ENCODE measurements at regions not wholly inside any gene's neighbourhood (a gene's known extent, or its start where the extent isn't known, plus 50 kb on each side); places are given as distances from the start of the nearest gene placed in this dataset.

DNA sequence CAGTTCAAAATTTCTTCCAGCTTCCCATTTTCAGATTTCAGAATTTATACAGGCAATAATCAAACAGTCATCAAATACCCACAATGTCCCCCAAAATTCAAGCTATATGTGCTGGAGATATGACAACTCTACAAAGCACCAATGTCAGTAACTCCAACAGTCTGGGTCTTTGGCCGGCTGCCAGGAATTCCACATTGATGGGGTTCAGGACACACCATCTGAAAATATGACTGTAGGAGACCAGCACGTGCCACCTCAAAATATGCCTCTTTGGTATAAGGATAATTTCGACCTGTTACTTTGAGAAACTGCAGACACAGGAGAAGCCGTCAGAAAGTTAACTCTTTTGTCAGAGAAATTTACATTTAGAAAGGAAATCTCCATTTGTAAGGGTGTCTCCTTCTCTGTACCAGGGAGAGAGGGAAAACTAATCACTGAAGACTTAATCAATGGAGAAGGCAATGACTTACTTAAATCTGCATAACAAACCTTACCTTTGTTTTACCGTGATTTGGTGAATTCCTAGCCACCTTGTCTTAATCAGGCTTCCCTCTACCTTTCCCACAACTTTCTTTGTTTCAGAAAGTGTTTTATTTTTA lies 594.3 kb upstream of the CDH5 start:
- peak; percentile 24 for DNase-seq (ENCODE audit: low read depth, low spot score)

GRCh38 chr16:65771707-65772106 lies 594.8 kb upstream of the CDH5 start:
- DNase-seq (ENCODE audit: low read depth, low spot score) = no peak

DNA sequence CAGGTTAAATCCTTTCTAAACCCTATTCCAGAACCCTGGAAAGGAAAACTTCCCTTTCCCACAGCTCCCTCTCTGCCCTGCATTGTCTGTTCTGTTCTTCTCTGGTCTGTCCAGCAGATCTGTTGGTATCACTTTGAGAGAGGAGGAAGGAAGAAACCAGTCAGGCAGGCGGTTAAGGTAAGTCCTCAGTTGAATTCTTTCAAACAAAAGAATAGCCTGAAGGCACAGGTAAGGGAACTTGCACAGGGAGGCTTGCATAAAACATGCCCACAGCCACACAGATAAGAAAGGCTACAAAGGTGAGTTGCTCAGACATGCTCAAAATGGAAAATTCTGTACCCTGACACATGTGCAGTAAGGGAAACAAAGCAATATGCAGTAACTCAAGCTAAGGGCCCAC lies 595.7 kb upstream of the CDH5 start:
- peak; percentile 49 for DNase-seq (ENCODE audit: low read depth, low spot score)

DNA sequence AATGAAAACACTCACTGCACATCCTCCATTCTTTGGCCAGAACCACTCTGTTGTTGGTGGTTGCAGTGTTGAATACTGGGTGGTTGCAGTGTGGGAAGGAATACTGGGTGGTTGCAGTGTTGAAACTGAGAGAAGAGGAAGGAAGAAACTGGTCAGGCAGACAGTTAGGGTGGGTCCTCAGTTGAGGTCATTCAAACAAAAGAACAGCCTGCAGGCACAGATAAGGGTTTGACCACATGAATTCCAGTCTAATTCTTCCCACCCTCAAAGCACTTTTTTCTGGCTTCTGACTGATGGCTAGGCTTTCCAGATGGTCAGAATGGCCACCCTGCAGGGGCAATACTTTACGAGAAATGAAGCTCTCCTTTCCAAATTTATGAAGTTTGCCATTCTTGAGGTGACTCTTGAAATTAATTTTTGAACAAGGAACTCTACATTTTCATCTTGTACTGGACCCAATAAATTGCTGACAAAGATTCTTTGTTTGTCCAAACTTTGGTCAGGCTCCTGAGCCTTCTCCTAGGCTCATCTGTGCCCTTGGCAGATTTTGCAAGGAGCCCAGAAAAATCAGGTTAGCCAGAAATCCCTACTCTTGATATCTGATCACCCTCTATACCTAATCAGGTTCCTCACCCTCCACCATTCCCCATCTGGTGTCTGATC lies 596.6 kb upstream of the CDH5 start:
- DNase-seq (ENCODE audit: low read depth, low spot score) = peak; percentile 62

DNA sequence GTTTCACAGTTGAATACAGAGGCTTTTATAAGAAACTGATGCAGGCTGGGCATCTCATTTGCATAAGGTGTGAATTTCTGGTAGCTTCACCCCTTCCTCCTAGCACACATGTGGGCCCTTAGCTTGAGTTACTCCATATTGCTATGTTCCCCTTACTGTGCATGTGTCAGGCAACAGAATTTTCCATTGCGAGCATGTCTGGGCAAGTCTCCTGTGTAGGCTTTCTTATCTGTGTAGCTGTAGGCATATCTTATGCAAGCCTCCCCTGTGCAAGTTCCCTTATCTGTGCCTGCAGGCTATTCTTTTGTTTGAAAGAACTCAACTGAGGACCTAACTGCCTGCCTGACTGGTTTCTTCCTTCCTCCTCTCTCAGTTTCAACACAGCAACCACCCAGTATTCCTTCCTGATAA lies 597.4 kb upstream of the CDH5 start:
- peak; percentile 79 for DNase-seq (ENCODE audit: low read depth, low spot score)

DNA sequence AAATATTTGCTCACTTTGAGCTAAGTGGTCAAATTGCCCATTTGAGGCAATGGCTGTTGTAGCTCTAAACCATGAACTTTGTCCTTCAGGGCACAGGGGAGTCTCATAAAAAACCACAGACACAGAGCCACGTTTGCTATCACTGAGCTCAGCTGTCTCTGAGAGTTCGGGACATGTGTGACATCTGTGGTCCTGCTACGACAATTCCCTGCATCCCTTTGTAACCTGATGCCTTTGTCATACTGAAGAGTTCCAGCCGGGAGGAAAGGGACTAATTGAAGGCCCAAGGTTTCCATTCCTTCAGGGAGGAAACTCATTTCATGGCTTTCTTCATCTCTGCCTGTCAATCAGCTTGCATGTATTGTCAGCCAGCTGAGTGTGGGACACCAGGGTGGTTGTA lies 599.4 kb upstream of the CDH5 start:
- DNase-seq (ENCODE audit: low read depth, low spot score) = peak; percentile 37

GRCh38 chr16:65763640-65764305 lies 602.7 kb upstream of the CDH5 start:
- DNase-seq (ENCODE audit: low read depth, low spot score) = no peak

DNA sequence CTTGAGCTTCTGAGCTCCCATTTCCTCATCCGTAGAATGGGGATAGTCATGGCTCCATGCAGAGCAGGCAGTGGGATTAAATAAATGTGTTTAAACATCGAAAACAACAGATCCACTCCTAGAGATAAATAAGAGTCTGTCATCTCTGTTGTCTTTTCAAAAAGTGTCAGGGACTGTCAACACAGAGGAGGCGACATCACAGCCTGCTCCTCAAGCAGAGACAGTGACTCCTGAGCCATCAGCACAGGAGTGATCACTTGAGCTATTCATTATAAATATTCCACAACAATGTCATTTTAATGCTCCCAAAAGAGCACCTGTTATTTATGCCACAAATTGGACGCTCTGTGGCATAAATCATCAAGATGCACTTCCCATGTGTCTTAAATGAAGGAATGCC lies 605.6 kb upstream of the CDH5 start:
- DNase-seq (ENCODE audit: low read depth, low spot score) = no peak

DNA sequence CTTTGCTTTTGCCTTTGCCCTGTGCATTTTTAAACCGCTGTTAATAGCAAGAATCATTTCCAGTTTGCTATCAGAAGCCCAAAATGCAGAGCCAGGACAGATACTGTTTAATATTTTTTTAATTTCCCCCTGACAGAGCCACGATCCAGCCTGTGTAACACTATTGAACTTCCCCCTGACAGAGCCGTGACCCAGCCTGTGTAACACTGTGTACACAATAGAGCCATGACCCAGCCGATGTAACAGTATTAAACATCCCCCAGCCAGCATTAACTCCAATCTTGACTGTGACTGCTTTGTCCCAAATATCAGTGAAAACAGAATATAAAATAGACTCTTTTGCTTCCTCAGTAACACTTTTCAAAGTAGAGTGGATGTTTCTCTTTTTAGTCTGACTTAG lies 607.9 kb upstream of the CDH5 start:
- DNase-seq (ENCODE audit: low read depth, low spot score) = no peak

GRCh38 chr16:65757064-65757463 lies 609.4 kb upstream of the CDH5 start:
- DNase-seq (ENCODE audit: low read depth, low spot score) = no peak

- no peak for DNase-seq (ENCODE audit: low read depth, low spot score)
These were observed 610.3 kb upstream of the CDH5 start for GRCh38 chr16:65756163-65756562.

DNA sequence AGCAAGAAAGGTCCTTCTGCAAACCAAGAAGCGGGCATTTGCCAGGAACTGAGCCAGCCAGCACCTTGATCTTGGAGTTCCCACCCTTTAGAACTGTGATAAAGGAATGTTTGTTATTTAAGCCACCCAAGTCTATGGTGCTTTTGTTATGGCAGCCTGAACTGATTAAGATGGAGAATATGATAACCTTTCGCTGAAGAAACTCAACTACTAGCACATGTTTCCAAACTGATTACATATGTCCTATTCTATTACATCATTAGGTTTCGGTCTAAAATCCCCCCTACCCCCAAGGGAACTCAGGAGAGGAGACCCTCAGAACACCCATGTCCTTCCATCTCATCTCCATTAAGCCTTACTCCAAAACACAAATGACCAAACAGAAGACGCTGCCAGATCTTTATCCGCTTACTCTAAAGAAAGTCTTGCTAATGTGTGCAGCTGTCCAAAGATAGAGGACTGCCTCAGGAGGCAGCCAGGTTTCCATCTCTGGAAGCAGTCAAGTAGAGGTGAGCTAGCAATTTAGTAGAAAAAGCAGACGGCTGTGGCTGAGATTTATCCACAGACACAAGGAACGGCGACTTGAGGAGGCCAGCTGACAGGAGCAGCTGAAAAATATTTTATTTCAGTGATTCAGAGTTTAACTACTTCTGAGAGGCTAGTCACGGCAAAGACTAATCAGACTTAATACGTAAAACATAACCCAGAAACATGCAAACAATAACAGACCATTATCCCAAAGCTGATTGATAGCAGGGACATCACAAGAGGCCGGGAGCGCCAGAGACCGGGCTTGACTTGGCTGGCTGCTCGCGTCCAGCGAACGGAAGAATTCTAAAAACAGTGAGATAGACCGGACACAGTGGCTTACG lies 611.4 kb upstream of the CDH5 start:
- DNase-seq (ENCODE audit: low read depth, low spot score) = no peak

DNA sequence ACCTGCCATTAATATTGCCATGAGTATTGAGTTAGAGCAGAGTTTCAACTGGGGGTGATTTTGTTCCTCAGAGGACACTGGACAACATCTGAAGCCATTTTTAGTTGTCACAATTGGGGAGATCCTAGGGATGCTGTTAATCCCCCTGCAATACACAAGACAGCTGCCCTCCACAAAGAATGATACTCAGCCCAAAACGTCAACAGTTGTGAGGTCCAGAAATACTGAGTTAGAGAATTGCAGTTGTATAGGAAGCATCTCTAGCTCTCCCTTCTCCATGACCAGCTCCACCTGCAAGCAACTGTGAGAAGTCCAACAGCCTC lies 614.0 kb upstream of the CDH5 start:
- DNase-seq (ENCODE audit: low read depth, low spot score) = no peak

DNA sequence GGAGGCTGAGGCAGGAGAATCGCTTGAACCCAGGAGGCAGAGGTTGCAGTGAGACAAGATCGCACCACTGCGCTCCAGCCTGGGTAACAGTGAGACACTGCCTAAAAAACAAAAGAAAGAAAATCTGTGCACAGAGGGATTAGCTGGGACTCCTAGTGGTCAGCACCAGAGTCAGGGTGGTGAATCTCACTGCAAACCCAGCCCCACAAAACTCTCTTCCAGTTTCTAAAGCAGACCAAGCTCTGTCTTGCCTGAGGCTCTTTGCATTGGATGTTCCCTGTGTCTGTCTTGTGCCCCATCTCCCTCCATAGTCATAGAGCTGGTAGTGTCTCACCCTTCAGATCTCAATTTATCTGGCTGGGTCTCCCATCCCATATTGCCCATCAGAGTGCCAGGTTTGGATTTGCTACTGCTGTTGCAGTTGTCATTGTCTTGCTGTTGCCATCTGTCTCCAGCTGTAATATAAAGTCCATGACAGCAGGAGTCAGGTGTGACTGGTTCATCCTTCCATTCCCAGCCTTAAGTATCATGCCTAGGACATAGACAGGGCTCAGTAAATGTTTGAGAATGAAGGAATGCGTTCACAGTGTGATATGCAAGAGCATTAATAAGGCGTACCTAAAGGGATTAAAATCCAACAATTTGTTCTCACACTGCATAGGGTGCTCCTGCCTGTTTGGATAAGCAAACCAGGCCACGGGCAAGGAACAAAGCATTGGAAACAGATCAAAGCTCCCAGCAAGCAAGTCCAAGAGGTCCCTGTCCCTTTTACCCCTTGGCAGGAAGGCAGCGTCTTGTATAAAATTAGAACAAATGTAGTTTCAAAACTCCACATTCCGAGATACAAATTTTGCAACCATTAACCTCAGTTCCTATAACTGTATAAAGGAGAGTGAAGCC lies 614.6 kb upstream of the CDH5 start:
- peak; percentile 53 for DNase-seq (ENCODE audit: low read depth, low spot score)

DNA sequence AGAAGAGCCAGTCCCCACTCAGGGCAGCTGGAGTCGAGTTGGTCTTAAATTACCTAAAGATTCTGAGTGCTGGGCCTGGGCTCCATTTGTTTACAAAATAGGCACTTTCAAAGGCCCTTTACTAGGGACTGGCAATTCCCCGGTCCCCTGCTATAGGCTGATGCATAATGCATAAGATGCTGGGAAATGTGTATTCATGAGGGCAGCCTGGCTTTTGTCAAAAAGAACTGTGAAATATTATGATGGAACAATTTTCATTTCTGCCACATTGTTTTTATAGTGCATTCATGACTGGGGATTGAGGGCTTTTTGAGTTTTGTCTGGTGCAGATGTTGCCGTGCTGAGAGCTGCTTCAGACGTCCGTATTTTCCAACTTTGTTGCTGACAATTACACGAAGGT lies 617.0 kb upstream of the CDH5 start:
- no peak for DNase-seq (ENCODE audit: low read depth, low spot score)

GRCh38 chr16:65746941-65747340 lies 619.5 kb upstream of the CDH5 start:
- DNase-seq (ENCODE audit: low read depth, low spot score) = no peak

DNA sequence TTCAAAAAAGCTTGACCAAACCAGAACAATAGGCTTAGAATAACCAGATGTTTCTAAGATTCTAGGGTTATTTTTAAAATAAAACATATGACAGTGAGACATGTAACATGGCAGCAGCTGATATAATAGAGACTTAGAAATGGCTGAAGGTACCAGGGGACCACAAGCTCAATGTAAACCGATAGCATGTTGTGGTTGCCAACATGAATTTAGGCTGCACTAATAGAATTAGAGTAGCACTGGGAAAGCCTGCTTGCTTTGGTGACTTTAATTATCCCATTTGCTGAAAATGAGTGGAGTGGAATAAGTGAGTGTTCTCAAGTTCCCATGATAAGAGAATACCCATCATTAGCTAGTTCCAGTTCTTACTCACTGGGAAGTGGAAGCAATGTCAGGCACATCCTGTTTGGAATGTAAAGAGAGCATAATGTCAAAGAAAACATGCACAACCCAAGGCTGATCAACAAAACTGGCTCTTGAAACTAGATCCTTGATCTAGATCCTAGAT lies 621.2 kb upstream of the CDH5 start:
- DNase-seq (ENCODE audit: low read depth, low spot score) = no peak

GRCh38 chr16:65744401-65744800 lies 622.1 kb upstream of the CDH5 start:
- DNase-seq (ENCODE audit: low read depth, low spot score) = peak; percentile 21

- no peak for DNase-seq (ENCODE audit: low read depth, low spot score)
These were observed 621.7 kb upstream of the CDH11 start for GRCh38 chr16:65743558-65743957.

DNA sequence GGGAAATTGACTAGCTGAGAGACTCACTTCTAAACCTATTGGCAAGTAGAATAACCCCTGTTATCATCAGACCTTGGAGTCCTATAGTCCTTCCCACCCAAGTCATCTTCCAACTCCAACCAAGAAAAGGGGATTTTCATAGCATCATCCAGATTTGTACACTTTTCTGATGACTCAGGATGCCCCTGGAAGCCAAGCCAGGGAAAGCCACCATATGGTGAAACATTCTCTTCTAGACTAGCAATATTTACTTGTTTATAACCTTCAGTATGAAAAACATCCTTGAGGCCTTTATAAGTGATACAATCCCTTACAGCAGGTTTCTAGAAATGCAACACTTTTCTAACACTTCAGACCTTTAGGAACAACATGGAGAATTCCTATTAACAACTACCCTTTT lies 618.8 kb upstream of the CDH11 start:
- DNase-seq (ENCODE audit: low read depth, low spot score) = no peak

- no peak for DNase-seq (ENCODE audit: low read depth, low spot score)
These were observed 617.7 kb upstream of the CDH11 start for GRCh38 chr16:65739518-65739917.

All from ELF-1 (cell line).